Activated CD8-positive, alpha-beta memory T cell treated with anti-CD3 and anti-CD28 coated beads, Interleukin-2, amount 50 U/mL, for 24 hours (primary cell): ENCODE measurements at regions not wholly inside any gene's neighbourhood (a gene's known extent, or its start where the extent isn't known, plus 50 kb on each side); places are given as distances from the start of the nearest gene placed in this dataset.
"Not testable (repeated sequence)": the region's sequence is repeated elsewhere in the genome, so short reads cannot be mapped to it uniquely, and the experiment has no call there.

Experiments used
- DNase-seq: peaks from one replicate; pipeline ENCODE4 v3.0.0-alpha.2; 2020; ENCODE audit errors: extremely low read depth

DNA sequence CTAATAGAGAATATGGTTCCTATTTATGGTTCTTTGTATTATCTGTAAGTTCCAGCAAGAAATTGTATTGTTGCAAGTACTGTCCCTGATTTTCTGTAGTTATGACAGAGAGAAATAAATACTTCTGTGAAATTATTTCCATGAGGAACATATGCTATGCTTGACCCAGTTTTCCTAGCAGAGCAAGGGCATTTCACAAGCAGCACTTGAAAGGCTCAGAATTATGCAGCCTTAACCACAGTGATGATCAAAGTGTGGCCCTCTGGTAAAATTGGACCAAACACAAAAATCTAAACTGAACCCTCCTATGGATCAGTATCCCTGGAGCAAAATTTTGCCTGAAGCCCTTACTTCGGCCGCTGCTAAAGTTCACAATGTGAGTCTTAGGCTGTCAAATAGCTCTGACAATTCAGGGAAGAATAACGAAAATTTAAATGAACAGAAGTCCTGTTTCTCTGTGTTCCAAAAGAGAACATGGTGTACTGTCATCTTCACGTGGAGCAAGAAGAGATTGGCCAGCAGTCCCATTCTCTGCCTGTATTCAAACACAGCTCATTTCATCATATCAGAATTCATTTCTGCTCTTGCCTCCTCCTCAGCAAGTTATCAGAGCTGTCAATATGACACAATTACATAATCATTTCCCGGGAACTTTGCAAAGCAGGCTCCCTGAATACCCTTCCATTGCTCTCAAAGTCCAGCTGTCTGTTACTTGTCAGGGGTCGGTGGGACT is 471.9 kb downstream of the RPS29 start:
- DNase-seq: no peak

DNA sequence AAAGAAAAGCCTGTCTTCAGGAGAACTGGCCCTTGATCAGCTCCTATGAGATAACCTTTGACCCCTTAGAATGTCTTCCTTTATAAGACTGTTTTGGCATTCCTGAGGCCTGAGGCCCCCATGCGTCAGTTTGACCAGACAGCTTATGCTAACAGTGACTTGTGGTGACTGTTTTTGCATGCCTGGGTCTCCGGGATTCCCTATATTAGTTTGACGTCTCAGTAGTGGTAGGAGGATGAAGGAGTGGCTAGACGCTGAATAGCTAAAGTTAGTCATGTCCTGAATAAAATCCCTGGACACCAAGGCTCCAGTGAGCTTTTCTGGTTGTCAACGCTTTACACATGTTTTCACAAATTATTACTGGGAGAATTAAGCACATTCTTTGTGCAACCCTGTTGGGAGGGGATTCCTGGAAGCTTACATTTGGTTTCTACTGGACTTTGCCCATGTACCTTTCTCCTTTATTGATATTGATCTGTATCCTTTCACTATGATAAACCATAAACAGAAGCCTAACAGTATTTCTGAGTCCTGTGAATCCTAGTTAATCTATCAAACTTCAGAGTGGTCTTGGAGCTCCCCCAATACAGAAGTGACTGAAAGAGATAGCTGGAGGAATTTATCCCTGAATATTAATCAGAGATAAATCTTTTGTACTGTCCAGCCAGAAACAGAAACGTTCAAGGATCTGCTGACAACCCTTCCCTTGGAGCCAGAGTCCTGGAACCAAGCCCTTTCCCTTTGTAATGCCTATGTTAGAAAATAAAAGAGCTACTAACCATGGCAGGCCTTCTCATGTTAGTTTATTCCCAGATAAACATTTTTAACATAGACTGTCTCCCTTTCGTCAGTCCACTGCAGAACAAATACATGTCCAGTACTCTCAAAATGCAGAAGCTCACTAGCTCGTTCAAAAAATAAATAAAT is 479.2 kb downstream of the RPS29 start:
- no peak for DNase-seq

DNA sequence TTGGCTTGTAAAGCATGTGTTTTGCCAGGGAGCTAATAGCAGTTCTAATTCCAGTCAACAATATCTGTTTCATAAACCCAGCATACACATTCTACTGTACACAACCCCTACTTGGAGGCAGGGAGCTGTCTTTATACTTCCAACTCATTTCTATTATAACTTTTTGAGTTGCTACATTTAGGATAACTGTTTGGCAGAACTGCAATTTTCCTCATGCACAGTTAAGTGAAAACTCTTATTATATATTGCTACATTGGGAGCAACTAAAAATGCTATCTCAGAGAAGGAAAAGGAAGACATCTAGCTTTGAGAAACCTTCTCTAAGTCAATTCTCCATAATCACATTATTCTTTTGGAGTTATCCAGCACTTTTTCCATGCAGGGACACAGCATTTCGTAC is 480.2 kb downstream of the RPS29 start:
- DNase-seq: no peak

DNA sequence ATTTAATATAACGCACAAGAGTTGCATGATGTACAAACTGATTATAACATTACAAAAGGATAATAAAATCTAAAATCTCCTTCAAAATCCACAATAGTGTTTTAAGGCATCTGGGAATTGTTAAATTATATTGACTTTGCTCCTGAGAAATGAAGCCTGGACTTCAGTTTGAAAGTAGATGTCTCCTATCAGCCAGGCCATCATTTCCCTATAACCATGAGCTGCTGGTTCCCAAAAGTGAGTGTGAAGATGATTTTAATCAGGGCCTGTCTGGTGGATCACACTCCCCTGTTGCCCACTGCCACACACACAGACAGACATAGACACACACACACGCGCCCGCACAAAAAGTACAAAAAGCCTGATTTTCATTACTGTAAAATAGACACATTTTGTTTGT is 480.7 kb downstream of the RPS29 start:
- no peak for DNase-seq

DNA sequence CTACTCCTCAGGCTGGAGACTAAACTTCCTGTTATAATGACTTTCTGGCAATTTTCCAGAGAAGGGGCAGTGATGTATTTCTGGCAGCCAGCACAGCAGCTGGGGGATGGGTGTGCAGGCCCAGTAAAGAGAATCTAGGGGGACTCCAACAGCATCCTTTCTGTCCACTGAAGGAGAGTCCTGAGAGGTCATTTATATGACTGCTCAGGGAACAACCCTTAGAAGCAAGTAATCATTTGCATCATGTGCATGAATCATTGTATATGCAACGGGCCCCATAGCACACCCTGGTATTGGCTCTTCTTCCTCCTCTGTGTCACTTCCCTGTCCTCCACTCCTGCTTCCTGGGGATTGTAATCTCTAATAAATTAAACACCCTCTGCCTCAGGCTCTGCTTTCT is 493.8 kb downstream of the RPS29 start:
- DNase-seq: no peak

DNA sequence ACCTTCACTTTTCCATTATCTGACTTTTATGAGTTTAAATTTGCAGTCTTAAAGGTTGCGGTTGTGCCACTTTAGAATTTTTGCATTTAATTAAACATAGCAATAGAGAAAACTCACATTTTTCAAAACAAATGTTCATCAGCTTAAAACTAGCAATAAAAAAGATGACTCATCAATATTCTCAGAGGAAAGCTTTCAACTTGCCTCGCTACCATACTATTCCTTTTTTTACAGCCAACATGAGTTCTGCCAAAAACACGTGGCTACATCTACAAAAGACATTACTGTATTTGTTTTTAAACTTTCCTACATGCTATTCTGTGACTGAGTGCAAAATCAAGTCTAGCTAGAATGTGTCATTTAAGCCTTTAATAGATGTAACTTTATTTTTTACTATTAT is 497.1 kb downstream of the RPS29 start:
- DNase-seq: no peak

DNA sequence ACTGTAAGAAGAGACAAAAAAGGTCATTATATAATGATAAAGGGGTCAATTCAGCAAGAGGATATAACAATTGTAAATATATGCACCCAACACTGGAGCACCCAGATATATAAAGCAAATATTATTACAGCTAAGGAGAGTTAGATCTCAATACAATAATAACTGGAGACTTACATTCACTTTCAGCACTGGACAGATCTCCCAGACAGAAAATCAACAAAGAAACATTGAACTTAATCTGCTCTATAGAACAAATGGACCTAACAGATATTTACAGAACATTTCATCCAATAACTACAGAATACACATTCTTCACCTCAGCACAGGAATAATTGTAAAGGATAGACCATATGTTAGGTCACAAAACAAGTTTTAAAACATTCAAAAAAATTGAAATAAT is 512.9 kb downstream of the RPS29 start:
- DNase-seq: not testable (repeated sequence)

DNA sequence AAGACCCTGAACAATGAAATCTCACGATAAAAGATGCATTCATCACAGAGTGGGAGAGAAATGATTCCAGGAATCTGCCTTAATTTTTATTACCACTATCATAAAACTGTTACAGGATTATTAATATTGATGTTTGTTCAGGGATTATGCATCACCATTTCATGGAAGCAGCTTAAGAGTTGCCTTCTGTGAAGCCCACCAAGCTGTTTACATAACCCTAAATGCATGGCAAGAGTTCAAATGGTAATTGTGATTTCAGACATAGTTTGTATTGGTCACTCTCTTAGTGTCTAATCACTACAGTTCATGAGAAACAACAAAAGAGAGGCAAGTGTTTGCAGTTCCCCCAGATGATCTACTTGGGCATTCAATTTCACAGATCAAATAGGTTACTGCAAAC is 527.7 kb downstream of the RPS29 start:
- DNase-seq: no peak

DNA sequence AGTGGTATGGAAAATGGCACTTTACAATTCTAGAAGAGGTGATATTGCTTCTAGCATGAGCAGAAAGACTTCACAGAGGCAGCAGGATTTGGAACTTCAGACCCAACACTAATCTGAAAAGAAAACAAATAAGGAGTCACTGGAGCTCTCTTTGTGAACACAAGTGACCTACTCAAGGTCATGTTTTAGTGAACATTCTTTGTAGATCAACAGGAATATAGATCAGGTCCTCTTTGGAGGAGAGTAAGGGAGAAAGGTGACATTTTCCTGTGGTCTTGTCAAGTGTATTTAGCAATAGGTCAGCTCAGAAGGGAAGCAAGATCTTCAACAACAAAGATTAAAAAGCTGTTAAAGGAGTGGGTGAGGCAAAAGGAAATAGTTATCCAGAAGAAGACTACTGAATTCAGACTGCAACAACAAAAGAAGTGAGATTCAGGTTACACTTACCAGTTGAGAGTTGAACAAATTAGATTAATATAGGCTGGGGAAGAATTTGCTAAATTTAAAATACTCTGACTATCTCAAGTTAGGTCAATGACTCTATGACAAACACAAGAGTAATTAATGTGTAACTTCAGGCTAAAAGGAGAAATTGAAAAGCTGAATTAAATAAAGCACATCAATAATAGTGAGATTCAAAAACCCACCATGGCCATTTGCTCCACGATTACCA is 528.2 kb downstream of the RPS29 start:
- no peak for DNase-seq

DNA sequence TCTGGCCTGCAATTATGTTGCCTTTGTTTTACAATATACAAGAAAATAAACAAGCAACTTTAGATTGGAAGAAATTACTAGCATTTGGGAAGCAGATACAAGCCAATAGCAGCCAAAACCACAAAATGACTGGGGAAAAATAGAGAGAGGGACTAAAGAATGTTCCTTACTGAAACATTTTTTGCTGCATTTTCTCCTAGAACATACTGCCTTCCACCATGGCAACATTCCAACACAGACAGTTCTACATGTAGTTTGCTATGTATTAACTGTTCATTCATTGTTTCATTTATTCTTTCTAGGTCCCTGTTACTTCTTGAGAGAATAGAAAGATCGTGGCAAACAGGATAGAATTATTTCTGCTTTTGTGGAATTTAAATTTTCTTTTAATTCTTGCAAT is 530.2 kb downstream of the RPS29 start:
- DNase-seq: no peak

DNA sequence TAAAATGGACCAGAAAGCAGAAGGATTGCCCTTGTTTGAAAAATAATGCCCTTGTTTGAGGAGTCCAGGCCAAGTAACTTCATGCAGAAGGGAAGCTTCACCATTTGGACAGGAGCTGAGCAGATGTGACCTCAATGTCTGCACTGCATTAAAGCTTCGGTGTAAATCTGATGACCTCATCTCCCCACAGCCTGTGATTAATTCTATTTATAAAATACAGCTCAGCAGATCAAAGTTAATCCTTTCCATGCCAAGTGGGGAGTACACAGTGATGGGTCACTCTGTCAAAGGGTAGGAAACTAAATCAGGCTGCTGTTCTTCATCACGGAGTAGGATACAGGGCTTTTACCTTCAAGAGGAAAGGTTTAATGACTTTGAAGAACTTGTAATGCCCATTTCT is 533.7 kb downstream of the RPS29 start:
- no peak for DNase-seq

DNA sequence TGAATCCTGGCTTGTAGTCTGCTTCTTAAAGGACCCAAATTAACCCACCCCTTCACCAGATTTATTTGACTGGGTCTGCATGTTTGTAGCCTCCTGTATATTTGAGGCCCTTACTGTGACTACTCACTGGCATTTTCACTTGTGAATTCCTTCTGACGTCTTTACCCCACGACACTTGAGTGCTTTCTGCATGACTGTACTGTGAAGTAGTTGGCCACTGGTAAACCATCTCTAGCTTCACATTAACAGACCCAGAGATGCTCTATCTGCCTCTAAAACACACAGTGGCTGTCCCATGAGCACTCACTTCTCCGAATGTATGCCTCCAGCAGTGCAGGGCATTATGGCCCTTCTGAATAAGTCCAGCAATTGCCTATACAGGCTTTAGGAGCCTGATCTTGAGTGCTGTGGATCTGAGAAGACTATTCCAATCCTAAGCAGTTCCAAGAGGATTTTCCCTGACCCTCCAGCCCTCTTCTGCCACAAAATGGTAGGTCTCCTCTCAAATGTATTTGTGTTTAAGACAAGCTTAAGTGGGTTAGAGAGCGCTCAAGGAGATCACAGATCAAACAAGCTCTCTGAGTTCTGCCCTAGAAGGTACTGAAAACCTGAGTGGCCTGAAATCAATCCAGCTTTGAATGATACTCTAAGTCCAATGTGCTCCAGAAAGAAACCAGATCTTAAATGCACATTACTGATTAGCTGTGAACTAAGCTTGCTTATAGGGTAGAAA is 534.7 kb downstream of the RPS29 start:
- DNase-seq: no peak

DNA sequence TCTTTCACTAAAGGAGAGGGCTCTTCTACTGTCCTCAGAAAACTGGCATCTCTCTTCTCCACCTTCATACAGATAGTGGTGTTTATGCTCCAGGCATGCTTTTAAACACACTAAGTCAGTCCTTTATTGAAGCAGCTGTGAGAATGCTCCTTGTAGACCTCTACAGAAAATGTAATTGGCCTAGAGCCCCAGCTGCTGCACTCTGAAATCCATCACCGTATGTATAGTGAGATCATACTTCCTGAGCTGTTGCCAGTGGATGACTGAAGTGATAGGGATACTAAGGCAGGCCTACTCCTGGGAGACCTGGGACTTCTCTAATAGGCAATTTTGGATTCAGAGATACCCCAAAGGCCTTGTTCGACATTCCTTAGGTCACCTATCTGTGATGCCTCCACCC is 535.4 kb downstream of the RPS29 start:
- DNase-seq: no peak

DNA sequence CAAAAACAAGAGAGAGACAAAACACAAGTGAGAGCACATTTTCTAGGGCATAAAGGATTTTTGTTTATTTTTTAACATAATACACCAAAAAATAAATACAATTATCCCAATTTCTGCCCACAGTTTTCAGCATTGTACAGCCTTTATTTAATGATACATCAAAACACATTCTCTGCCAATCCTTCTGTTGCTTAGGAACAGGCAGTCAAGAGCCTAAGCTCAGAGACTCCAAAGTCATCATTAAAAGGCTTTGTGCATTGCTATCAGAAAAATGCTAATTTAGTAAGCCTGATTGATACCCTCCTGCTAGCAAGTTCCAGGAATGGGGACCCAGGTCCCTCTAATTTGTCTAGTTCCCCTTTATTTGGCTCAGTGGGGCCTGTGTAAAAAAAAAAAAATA is 536.5 kb downstream of the RPS29 start:
- DNase-seq: no peak

DNA sequence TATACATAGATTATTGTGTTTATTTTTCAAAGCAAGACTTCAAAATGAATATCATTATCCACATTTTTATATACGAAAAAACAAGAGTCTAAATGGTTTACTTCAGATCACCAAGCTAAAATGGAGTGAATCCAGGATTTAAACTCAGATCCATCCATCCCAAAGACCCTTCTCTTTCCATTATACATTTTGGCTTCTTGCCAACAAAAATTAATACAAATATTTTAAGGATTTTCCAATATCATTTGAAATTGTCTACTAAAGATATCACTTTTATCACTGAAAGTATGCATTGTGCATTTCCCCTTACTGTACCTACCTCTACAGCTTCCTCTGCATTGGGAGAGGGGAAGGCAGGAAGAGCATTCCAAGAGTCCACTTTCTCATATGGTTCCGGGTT is 541.2 kb downstream of the RPS29 start:
- DNase-seq: no peak

DNA sequence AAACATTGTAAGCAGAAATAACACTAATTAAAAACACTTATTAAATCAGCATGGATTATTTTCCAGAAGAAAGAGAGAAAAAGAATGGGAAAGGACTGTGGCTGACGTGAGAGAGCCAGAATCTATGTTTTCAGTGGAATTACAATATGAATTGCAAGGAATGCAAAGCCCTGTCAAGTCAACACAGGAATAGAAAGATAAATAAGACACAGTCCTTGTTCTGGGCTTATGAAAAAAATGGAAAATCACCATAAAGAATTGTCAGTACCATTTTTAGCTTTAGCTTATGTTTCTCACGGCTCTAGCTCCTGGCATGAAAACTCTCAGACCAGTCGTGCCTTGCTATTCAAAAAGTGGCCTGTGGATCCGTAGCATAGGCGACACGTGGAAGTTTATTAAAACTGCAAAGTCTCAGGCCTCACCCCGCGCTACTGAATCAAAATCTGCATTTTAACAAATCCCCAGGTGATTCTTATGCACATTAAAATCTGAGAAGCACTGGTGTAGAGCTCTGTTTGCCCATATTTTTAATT is 549.1 kb downstream of the RPS29 start:
- DNase-seq: no peak

DNA sequence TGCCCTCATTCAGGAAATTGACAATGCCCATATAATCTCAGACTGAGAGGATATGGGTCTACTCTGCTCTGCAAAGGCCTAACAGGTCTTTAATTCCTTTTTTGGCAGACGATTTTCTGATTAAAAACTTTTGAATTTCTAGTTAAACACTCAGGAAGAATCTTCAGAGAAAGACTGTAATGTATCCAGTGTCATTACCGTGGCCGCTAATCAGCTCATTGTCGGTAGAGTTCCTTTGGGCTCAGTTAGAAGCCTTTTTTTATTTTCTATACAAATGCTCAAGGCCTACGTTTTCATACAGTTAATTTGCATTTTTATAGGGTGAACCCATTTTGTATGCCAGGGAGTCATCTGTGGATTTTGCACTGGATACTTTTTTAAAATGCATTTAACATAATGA is 549.9 kb downstream of the RPS29 start:
- no peak for DNase-seq

DNA sequence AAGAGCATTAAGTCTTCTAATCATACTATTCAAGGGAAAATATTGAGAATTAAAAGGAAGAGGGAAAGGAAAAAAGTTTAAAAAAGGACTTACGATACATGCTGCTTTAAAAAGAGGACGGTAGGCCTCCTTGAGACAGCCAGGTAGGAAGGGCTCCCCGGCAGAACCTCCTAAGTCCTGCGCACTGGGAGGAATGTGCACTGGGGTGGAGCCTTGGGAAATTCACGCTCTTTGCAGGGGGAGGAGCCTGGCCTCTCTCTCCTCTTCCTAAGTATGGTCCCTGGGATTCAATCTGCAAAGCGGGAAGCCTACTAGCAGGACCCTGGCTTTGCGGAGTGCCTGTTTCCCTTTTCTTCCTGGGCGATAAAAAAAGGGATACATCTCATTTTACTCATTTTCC is 553.0 kb downstream of the RPS29 start:
- no peak for DNase-seq

DNA sequence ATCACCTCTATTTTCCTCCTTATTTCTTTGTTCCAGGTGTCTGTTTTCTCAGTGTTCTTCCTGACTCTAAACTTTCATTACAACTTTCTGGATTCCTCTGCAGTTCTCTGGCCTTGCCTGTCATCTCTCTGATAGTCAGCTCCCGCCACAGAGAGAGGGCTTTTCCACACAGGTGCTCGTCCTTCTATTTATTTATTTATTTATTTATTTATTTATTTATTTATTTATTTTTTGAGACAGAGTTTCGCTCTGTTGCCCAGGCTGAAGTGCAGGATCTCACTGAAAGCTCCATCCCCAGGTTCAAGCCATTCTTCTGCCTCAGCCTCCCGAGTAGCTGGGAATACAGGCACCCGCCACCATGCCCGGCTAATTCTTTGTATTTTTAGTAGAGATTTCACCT is 554.5 kb downstream of the RPS29 start:
- DNase-seq: not testable (repeated sequence)

DNA sequence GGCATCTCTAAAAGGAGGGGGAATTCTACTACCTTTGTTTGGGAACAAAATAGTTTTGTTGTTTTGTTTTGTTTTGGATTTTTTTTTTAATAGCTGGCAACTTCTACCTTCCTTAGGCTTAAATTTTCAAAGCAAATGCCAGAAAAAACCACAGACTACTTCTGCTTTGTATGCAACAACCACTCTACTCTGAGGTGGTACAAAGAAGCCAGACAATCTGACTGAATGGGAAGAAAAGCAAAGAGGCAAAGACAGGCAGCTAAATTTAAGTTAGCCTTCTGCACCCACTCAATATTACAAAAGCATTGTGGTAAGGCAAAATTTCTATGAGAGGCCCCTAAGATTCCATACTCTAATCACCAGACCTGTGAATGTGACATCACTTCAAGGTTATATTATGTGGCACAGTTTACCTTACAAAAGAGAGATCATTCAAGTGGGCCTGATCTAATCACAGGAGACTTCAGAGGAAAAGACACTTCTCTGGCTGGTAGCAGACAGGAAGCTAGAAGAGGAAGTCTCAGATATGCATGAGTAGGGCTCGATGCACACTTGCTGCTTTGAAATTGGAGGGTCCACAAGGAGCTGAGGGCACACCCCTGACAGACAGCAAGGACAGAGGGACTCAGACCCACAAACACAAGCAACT is 566.6 kb downstream of the RPS29 start:
- DNase-seq: no peak

DNA sequence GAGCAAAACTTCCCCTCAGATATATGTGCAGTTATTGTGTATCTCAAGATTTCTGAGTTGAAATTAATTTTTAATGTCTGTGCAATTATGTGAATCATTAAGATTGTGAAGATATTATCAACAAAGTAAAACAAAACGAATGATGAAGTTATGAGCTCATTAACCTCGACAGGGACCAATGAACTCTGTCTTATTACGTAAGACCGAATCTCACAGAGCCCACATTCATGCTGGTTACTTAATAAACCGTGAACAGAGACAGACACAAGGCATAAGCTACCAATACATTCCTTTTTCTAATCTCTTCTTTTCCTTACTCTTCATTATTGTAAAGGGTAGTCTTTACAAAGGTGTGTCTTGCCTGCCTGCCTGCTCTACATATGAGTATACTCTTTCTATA is 568.7 kb downstream of the RPS29 start:
- DNase-seq: no peak
